Brain microvascular endothelial cell (primary cell): ENCODE measurements at regions not wholly inside any gene's neighbourhood (a gene's known extent, or its start where the extent isn't known, plus 50 kb on each side); places are given as distances from the start of the nearest gene placed in this dataset.

Experiments
- DNase-seq: peaks from one replicate; pipeline ENCODE4 v3.0.0-alpha.2; 2020
- H3K27ac ChIP-seq: fragments of 250-450 bp; sonication (Bioruptor Pico); 2 replicates; pipeline ENCODE4 v1.5.1; 2020; ENCODE audit warnings: mild to moderate bottlenecking, moderate library complexity
- H3K27me3 ChIP-seq: fragments of 250-450 bp; sonication (Bioruptor Pico); replicated peaks from 2 replicates; pipeline ENCODE4 v1.5.1; 2020; ENCODE audit warnings: mild to moderate bottlenecking
- H3K36me3 ChIP-seq: fragments of 250-450 bp; sonication (Bioruptor Pico); replicated peaks from 2 replicates; pipeline ENCODE4 v1.5.1; 2020; ENCODE audit warnings: mild to moderate bottlenecking
- H3K4me3 ChIP-seq: 2 replicates; pipeline ENCODE4 v1.5.1; 2011; ENCODE audit warnings: low read depth, mild to moderate bottlenecking, control low read depth, low read length, moderate library complexity
- in situ Hi-C: cut with HindIII; loops from 2 replicates; pipeline ENCODE4 v1.10.0; 2017; ENCODE audit warnings: low sequenced_read_pairs, low pct_ligation_motif_present
- TF ChIP-seq, protein P1 (sequence below): IDR thresholded peaks from 2 replicates; pipeline ENCODE4 v1.5.1; 2011; ENCODE audit warnings: low read depth, mild to moderate bottlenecking, moderate library complexity, low read length, control low read depth, inconsistent platforms; ENCODE audit errors: missing control alignments

DNA sequence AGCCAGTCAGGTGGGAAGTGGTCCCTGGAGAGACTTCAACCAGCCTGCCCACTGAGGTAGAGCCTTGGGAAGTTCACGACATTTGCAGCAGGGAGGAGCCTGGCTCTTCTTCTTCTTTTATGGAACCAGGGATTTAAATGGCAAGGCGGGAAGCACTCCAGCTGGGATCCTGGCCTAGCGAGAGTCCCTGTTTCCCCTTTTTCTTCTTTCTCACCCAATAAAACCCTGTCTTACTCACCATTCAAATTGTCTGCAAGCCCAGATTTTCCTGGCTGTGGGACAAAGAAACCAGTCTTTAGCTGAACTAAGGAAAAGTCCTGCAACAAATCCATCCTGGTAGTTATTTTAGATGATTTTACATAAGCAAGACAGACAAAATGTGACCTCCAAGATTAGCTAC, 503.7 kb downstream of the CDH10 start:
- in situ Hi-C loops: no loop called here
- Histone ChIP-seq H3K27me3 (no peaks in the 10 kb centered on the region), H3K27ac (no peak overlapping the region), H3K36me3 (no peaks in the 10 kb centered on the region), H3K4me3 (no peak overlapping the region)
- TF ChIP-seq, protein P1, sequence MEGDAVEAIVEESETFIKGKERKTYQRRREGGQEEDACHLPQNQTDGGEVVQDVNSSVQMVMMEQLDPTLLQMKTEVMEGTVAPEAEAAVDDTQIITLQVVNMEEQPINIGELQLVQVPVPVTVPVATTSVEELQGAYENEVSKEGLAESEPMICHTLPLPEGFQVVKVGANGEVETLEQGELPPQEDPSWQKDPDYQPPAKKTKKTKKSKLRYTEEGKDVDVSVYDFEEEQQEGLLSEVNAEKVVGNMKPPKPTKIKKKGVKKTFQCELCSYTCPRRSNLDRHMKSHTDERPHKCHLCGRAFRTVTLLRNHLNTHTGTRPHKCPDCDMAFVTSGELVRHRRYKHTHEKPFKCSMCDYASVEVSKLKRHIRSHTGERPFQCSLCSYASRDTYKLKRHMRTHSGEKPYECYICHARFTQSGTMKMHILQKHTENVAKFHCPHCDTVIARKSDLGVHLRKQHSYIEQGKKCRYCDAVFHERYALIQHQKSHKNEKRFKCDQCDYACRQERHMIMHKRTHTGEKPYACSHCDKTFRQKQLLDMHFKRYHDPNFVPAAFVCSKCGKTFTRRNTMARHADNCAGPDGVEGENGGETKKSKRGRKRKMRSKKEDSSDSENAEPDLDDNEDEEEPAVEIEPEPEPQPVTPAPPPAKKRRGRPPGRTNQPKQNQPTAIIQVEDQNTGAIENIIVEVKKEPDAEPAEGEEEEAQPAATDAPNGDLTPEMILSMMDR: no peak
- no peak for DNase-seq

DNA sequence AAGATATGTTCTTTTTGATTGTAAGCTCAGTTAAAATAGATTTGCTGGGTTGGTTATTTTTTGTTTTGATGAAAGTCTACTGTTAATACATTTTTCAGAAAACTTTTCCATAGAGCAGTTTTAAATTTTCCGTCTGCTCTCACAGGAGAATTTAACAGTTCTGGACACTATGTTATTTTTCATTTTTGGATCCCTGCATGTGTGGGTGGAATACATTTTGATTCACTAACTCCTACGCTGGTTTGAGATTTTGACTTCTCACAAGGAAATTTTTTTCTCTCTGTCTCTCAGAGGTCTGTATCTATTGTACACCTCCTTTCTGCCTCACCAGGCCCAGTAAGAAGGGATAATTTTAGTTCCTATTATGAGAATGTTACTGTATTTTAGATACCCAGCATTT, 502.4 kb downstream of the CDH10 start:
- Histone ChIP-seq H3K36me3 (no peaks in the 10 kb centered on the region), H3K4me3 (no peak overlapping the region), H3K27me3 (no peaks in the 10 kb centered on the region), H3K27ac (no peak overlapping the region)
- TF ChIP-seq, protein P1: no peak
- DNase-seq: no peak
- in situ Hi-C loops: no loop called here

DNA sequence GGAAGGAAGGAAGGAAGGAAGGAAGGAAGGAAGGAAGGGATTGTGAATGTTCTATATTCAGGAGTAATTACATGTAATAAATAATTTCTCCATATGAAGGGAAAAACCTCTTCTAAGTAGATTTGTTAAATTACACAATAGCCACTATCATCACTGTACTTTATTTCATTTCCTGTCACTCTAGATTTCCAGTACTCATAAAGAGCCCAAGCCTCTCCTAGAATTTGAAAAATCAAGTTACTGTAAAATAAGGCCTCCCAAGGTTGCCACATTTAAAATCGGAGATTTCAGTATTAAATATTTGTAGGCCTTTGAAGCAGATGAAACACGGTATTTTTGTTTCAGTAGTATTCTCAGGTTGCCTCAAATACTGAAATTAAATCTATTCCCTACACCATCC, 499.0 kb downstream of the CDH10 start:
- TF ChIP-seq, protein P1: no peak
- DNase-seq: no peak

DNA sequence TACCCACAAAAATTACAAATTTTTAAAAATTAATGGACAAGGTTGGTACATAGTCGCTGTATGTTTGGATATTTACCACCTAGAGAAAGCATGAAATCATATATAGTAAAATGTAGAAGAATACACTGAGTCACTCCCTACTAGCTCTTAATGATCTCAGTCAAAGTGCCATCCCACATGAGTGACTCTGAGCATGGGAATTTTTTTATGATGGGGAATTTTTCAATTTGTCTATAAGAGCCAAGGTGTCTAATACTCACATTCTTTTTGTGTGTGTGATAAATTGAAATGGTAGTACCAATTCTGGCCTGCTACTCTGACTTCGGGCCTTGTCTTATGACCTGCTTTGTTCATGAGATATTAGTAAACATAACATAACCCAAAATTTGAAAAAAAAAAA, 483.2 kb downstream of the CDH10 start:
- no peak overlapping the region for H3K27ac ChIP-seq
- no peak for DNase-seq
- in situ Hi-C loops: no loop called here
- H3K4me3 ChIP-seq: no peak overlapping the region
- H3K27me3 ChIP-seq: no peaks in the 10 kb centered on the region
- TF ChIP-seq, protein P1: no peak
- H3K36me3 ChIP-seq: no peaks in the 10 kb centered on the region

More for the DNA sequence above, 499.0 kb downstream of the CDH10 start:
- in situ Hi-C loops: no loop called here
- Histone ChIP-seq H3K27ac (no peak overlapping the region), H3K4me3 (no peak overlapping the region), H3K27me3 (no peaks in the 10 kb centered on the region), H3K36me3 (no peaks in the 10 kb centered on the region)

DNA sequence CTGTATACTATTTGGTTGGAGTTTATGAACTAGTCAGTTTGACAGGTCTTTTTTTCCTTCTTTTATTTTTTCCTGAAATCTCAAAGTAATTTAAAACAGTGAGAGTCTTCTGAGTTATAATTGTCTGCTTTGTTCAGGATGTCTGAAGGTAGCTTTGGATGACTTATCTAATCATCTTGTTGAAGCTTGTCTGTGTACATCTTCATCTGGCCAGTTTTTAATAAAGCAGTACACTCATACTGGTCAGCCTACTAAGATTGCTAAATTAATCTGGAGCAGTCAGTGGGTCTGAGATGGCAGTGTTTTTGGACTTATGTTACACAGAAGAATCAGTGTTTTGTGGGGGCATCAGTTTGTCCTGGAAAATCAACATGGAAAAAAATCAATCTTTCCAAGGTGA, 482.4 kb downstream of the CDH10 start:
- no peaks in the 10 kb centered on the region for H3K27me3 ChIP-seq
- H3K27ac ChIP-seq: no peak overlapping the region
- TF ChIP-seq, protein P1: no peak
- H3K4me3 ChIP-seq: no peak overlapping the region
- H3K36me3 ChIP-seq: no peaks in the 10 kb centered on the region
- DNase-seq: no peak
- in situ Hi-C loops: no loop called here

DNA sequence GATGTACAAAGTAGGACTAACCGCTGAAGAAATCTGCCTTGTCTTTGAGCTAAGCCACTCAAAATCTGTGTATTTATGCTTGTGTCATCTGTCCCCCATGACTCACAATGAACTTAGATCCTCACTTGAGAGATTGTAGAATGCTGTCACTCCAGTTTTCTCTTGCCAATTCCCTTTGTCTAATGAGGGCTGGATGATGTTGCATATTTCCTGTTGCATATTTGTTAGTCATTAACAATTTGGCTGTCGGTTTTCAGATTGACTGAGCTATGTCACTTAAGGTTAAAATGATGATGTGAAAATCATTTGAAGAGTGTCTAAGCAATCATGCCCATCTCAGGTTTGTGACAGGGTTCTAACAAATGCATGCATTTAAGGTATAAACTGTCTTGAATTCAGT, 481.7 kb downstream of the CDH10 start:
- in situ Hi-C loops: no loop called here
- no peak overlapping the region for H3K27ac ChIP-seq

More for the DNA sequence above, 481.7 kb downstream of the CDH10 start:
- Histone ChIP-seq H3K27me3 (no peaks in the 10 kb centered on the region), H3K4me3 (no peak overlapping the region), H3K36me3 (no peaks in the 10 kb centered on the region)
- TF ChIP-seq, protein P1: no peak
- DNase-seq: no peak
